Left hindlimb (tissue), 1 donor: ENCODE measurements at regions not wholly inside any gene's neighbourhood (a gene's known extent, or its start where the extent isn't known, plus 50 kb on each side); places are given as distances from the start of the nearest gene placed in this dataset.
"Not testable (repeated sequence)": the region's sequence is repeated elsewhere in the genome, so short reads cannot be mapped to it uniquely, and the experiment has no call there.

Experiments used
- DNase-seq: peaks from one replicate; pipeline ENCODE4 v3.0.0-alpha.2; 2018

- DNase-seq: no peak
Observed at GRCh38 chr2:145930318-145930717, 1410.4 kb upstream of the ZEB2 start.

- DNase-seq: no peak
Observed at GRCh38 chr2:145927131-145927950, 1407.4 kb upstream of the ZEB2 start.

GRCh38 chr2:145925591-145925990 is 1405.7 kb upstream of the ZEB2 start:
- no peak for DNase-seq

- no peak for DNase-seq
Observed at GRCh38 chr2:145919477-145919876, 1399.6 kb upstream of the ZEB2 start.

- no peak for DNase-seq
Observed at GRCh38 chr2:145918951-145919350, 1399.0 kb upstream of the ZEB2 start.

GRCh38 chr2:145916799-145917198 is 1396.9 kb upstream of the ZEB2 start:
- DNase-seq: no peak

GRCh38 chr2:145914716-145915115 is 1394.8 kb upstream of the ZEB2 start:
- no peak for DNase-seq

- no peak for DNase-seq
Observed at GRCh38 chr2:145910416-145910815, 1390.5 kb upstream of the ZEB2 start.

GRCh38 chr2:145909766-145910165 is 1389.8 kb upstream of the ZEB2 start:
- DNase-seq: no peak

- no peak for DNase-seq
Observed at GRCh38 chr2:145909175-145909755, 1389.3 kb upstream of the ZEB2 start.

- DNase-seq: no peak
Observed at GRCh38 chr2:145906354-145906753, 1386.4 kb upstream of the ZEB2 start.

- DNase-seq: no peak
Observed at GRCh38 chr2:145905371-145905770, 1385.5 kb upstream of the ZEB2 start.

- no peak for DNase-seq
Observed at GRCh38 chr2:145897151-145897550, 1377.2 kb upstream of the ZEB2 start.

GRCh38 chr2:145887915-145888314 is 1368.0 kb upstream of the ZEB2 start:
- no peak for DNase-seq

GRCh38 chr2:145880997-145881396 is 1361.1 kb upstream of the ZEB2 start:
- DNase-seq: not testable (repeated sequence)

GRCh38 chr2:145875016-145875415 is 1355.1 kb upstream of the ZEB2 start:
- DNase-seq: peak; percentile 34

GRCh38 chr2:145874466-145874865 is 1354.5 kb upstream of the ZEB2 start:
- peak; percentile 46 for DNase-seq

GRCh38 chr2:145864501-145864900 is 1344.6 kb upstream of the ZEB2 start:
- no peak for DNase-seq

GRCh38 chr2:145861940-145862339 is 1342.0 kb upstream of the ZEB2 start:
- no peak for DNase-seq

GRCh38 chr2:145860083-145860482 is 1340.2 kb upstream of the ZEB2 start:
- no peak for DNase-seq

GRCh38 chr2:145855142-145855541 is 1335.2 kb upstream of the ZEB2 start:
- DNase-seq: no peak

GRCh38 chr2:145854039-145854755 is 1334.3 kb upstream of the ZEB2 start:
- no peak for DNase-seq

- no peak for DNase-seq
Observed at GRCh38 chr2:145851730-145852129, 1331.8 kb upstream of the ZEB2 start.

GRCh38 chr2:145849466-145849865 is 1329.5 kb upstream of the ZEB2 start:
- no peak for DNase-seq
